GM12878 (cell line): ENCODE measurements at regions not wholly inside any gene's neighbourhood (a gene's known extent, or its start where the extent isn't known, plus 50 kb on each side); places are given as distances from the start of the nearest gene placed in this dataset.

ENCODE experiments used
- ATAC-seq: fragments of 200-7000 bp; cut with Tn5 transposase; 3 replicates; pipeline ENCODE4 v1.9.1; 2020; ENCODE audit warnings: mild to moderate bottlenecking, moderate library complexity
- BruUV-seq: library from RNA; stranded (reverse); fragments of 400-500 nt; replicated peaks from 2 replicates; lab custom pipeline; 2021; lab: Mats Ljungman, UMichigan
- CTCF ChIA-PET: fragments of 300-600 bp; sonication (Branson Sonifier 250); formaldehyde crosslinking; extraction: SDS; loops from one replicate; lab custom pipeline; 2021; ENCODE audit warnings: inconsistent platforms; lab: Yijun Ruan, JAX
- POLR2A ChIA-PET: fragments of 350-600 bp; formaldehyde crosslinking; extraction: SDS; loops from one replicate; lab custom pipeline; 2021; ENCODE audit warnings: inconsistent platforms; lab: Charles Lee
- RAD21 ChIA-PET: fragments of 300-600 bp; sonication (Branson Sonifier 250); formaldehyde crosslinking; loops from one replicate; lab custom pipeline; 2023; ENCODE audit warnings: antibody characterized with exemption; ENCODE audit not compliant: unreplicated experiment; lab: Charles Lee
- SMC1A ChIA-PET: fragments of 300-600 bp; sonication (Branson Sonifier 250); formaldehyde crosslinking; loops from one replicate; lab custom pipeline; 2023; ENCODE audit not compliant: unreplicated experiment, uncharacterized antibody; lab: Charles Lee
- DNase-seq: peaks from one replicate; pipeline ENCODE4 v3.0.0-alpha.2; 2011; ENCODE audit warnings: low read depth, low spot score
- FAIRE-seq: peaks from 3 replicates; lab custom pipeline; 2011; peaks lifted over from hg19 to GRCh38; lab: Jason Lieb, UNC
- H2AFZ ChIP-seq: 2 replicates; pipeline ENCODE4 v1.6.0; 2011; ENCODE audit warnings: low read depth, low read length, control low read depth; ENCODE audit not compliant: control insufficient read depth
- H3K27ac ChIP-seq: 2 replicates; pipeline ENCODE4 v1.5.1; 2011; ENCODE audit warnings: control low read depth; ENCODE audit not compliant: control insufficient read depth, insufficient read depth
- H3K27me3 ChIP-seq, 2 experiments: replicated peaks in 1 of 2; 2 replicates each; pipeline versions ENCODE4 v1.6.0 to v1.6.1; 2011; ENCODE audit warnings: low read length in 1 of 2; ENCODE audit not compliant: control insufficient read depth in 2 of 2, insufficient read depth in 2 of 2
- H3K36me3 ChIP-seq, 2 experiments: 2 replicates each; pipeline ENCODE4 v1.5.1; 2011; ENCODE audit warnings: low read length in 1 of 2; ENCODE audit not compliant: control insufficient read depth in 2 of 2, insufficient read depth in 2 of 2
- H3K4me1 ChIP-seq: 2 replicates; pipeline ENCODE4 v1.6.1; 2011; ENCODE audit warnings: mild to moderate bottlenecking, low read length, moderate library complexity, mixed read lengths; ENCODE audit not compliant: control insufficient read depth, insufficient read depth
- H3K4me2 ChIP-seq: 2 replicates; pipeline ENCODE4 v1.6.0; 2011; ENCODE audit warnings: control low read depth; ENCODE audit not compliant: control insufficient read depth, insufficient read depth
- H3K4me3 ChIP-seq: fragments of 200-600 bp; sonication (generic); 2 replicates; pipeline ENCODE4 v1.5.1; 2016
- H3K79me2 ChIP-seq: 2 replicates; pipeline ENCODE4 v1.6.0; 2011; ENCODE audit warnings: low read length; ENCODE audit not compliant: control insufficient read depth, insufficient read depth
- H3K9ac ChIP-seq: 2 replicates; pipeline ENCODE4 v1.8.0; 2011; ENCODE audit warnings: low read length, control low read depth, mixed read lengths; ENCODE audit not compliant: control insufficient read depth, insufficient read depth
- H3K9me3 ChIP-seq: replicated peaks from 3 replicates; pipeline ENCODE4 v1.5.1; 2011; ENCODE audit warnings: mild to moderate bottlenecking, low read length; ENCODE audit not compliant: control insufficient read depth, insufficient read depth
- H4K20me1 ChIP-seq: 2 replicates; pipeline ENCODE4 v1.6.0; 2011; ENCODE audit not compliant: control insufficient read depth, insufficient read depth
- ATF7 ChIP-seq: fragments of 450-650 bp; IDR thresholded peaks from 2 replicates; pipeline ENCODE4 v1.6.1; 2016; ENCODE audit warnings: low read depth, mild to moderate bottlenecking
- BHLHE40 ChIP-seq, 2 experiments: fragments of 450-650 bp in 1 of 2; IDR thresholded peaks; 2 replicates each; pipeline ENCODE4 v1.6.1; 2011 to 2017; ENCODE audit warnings: low read depth in 2 of 2, borderline replicate concordance in 1 of 2, improper control_type of control experiment in 1 of 2, low read length in 1 of 2, mild to moderate bottlenecking in 1 of 2
- CBX3 ChIP-seq: fragments of 200-600 bp; sonication (generic); IDR thresholded peaks from 2 replicates; pipeline ENCODE4 v1.6.1; 2016; ENCODE audit warnings: low read depth, borderline replicate concordance
- HCFC1 ChIP-seq: fragments of 150-350 bp; IDR thresholded peaks from 2 replicates; pipeline ENCODE4 v1.6.1; 2014; ENCODE audit warnings: low read length
- KDM1A ChIP-seq: fragments of 200-600 bp; sonication (generic); IDR thresholded peaks from 2 replicates; pipeline ENCODE4 v1.6.1; 2016; ENCODE audit warnings: borderline replicate concordance
- MEF2B ChIP-seq: fragments of 450-650 bp; IDR thresholded peaks from 2 replicates; pipeline ENCODE4 v1.6.1; 2018; ENCODE audit warnings: mild to moderate bottlenecking, moderate library complexity; ENCODE audit not compliant: partially characterized antibody, poor library complexity, severe bottlenecking
- NBN ChIP-seq: fragments of 450-650 bp; IDR thresholded peaks from 2 replicates; pipeline ENCODE4 v1.6.1; 2016
- YY1 ChIP-seq: IDR thresholded peaks from 2 replicates; pipeline ENCODE4 v1.6.1; 2011; ENCODE audit warnings: low read depth, mild to moderate bottlenecking, low read length
- ZNF207 ChIP-seq: fragments of 450-650 bp; IDR thresholded peaks from 2 replicates; pipeline ENCODE4 v1.6.1; 2014; ENCODE audit warnings: antibody characterized with exemption, mild to moderate bottlenecking, borderline replicate concordance
- WGBS: methylation state at CpG from one replicate; pipeline ENCODE4 v1.1.6; 2016; ENCODE audit warnings: low lambda C conversion rate; ENCODE audit not compliant: insufficient replicate concordance, insufficient coverage; ENCODE audit errors: missing lambda C conversion rate; 5-methylcytosine and 5-hydroxymethylcytosine counted together
- in situ Hi-C: fragments of 300-500 bp; cut with MboI; formaldehyde crosslinking; loops from 9 replicates; pipeline ENCODE4 v1.14.3; 2018; ENCODE audit warnings: mixed read lengths
- intact Hi-C: fragments of 100-400 bp; cut with micrococcal nuclease; formaldehyde crosslinking; loops from one replicate; pipeline ENCODE4 v1.14.2; 2022; ENCODE audit not compliant: unreplicated experiment
- TF ChIP-seq, protein P1 (sequence below): IDR thresholded peaks from 2 replicates; pipeline ENCODE4 v1.6.1; 2011; ENCODE audit warnings: low read depth, low read length, improper control_type of control experiment, borderline replicate concordance
- TF ChIP-seq, protein P2 (sequence below): fragments of 450-650 bp; IDR thresholded peaks from 2 replicates; pipeline ENCODE4 v1.6.1; 2018; ENCODE audit warnings: borderline replicate concordance, mild to moderate bottlenecking; ENCODE audit not compliant: partially characterized antibody
- TF ChIP-seq, protein P3 (sequence below): IDR thresholded peaks from 2 replicates; pipeline ENCODE4 v1.6.1; 2012; ENCODE audit warnings: low read depth, low read length, improper control_type of control experiment

DNA sequence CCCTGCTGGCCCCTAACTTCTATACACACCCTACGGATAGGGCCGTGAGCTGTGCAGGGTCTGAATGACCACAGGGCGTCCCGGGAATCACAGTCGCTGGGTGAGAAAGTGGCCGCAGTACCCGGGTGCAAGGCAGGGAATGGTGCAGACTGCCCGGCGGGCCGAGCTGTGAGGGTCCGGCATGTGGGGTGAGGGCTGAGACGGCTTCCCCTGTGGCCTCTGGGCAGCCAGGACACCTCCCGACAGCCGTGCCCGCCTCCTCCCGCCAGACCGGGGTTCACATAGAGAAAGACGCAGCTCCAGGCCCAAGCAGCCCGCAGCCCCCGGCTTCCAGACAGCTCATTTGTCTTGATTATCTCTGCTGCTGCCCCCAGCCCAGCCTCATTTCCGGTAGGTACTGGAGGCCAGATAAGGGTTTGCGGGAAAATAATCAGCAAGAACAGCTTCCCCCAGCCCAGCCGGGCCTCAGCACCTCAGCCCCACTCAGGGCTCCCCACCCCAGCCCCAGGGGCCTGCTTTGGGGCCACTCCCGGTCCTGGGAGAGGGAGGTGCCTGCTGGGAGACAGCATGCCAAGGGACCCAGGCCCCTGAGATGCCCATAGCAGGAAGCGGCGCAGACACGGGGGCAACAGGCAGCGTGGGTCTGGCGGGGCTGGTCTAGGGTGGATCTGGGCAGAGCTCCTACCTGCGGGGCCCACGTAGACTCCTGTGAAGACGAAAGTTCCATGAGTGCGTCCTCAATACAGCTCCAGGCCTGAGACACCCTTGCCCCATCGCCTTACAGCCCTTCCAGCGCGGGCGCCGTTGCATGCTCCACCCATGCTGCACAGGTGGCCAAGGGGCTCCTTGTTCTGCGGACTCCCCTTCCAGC, 123.1 kb downstream of the BRD1 start:
- Histone ChIP-seq H3K27me3 (no peaks in the 10 kb centered on the region; a peak in 1 of 4 replicates), H3K9ac (no peak overlapping the region), H3K4me3 (no peak overlapping the region), H3K27ac (no peak overlapping the region), H3K4me1 (no peaks in the 10 kb centered on the region), H3K9me3 (no peaks in the 10 kb centered on the region; the same call in 2 of the 3 replicates), H3K4me2 (no peak overlapping the region), H3K36me3 (no peaks in the 10 kb centered on the region), H2AFZ (no peak overlapping the region), H4K20me1 (no peaks in the 10 kb centered on the region), H3K79me2 (no peaks in the 10 kb centered on the region)
- in situ Hi-C loops (no loop called here), intact Hi-C loops (no loop called here)
- DNase-seq (no peak), ATAC-seq (no peak), FAIRE-seq (no peak)
- no TSS peak for BruUV-seq
- WGBS: 26% methylated on average over 39 of the region's 39 CpGs
- ChIA-PET SMC1A (no interaction called here), CTCF (interaction anchor here (1.2 kb wide), 1 partner anchor 116 kb away, joined by 3 read pairs; no protein-coding TSS in a partner anchor), RAD21 (no interaction called here), POLR2A (no interaction called here)
- no peak for TF ChIP-seq NBN

DNA sequence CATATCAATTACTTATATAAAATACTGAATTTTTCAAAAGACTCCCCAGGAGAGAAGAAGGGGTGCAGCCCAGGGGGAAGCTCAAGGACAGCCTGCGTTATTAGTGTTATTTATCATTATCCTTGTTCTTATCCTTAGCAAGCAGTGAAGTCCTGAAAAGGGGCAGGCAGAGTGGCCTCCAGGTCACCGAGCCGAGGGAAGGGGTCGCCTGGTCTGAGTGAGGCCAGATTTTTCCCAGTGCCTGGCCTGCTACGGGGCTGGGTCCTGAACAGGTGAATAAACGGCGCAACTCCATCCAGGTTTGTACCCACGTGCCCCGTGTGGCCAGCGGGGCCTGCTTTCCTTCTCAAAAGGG, 123.7 kb downstream of the BRD1 start:
- no peak overlapping the region for H3K4me2 ChIP-seq
- no peaks in the 10 kb centered on the region for H3K36me3 ChIP-seq
- H3K27ac ChIP-seq: no peak overlapping the region
- no peaks in the 10 kb centered on the region for H4K20me1 ChIP-seq
- no peak overlapping the region for H2AFZ ChIP-seq
- FAIRE-seq: no peak
- DNase-seq: no peak
- in situ Hi-C loops: no loop called here
- H3K9me3 ChIP-seq: no peaks in the 10 kb centered on the region; the same call in 2 of the 3 replicates
- intact Hi-C loops: no loop called here
- no peaks in the 10 kb centered on the region for H3K79me2 ChIP-seq
- no peaks in the 10 kb centered on the region; a peak in 1 of 4 replicates for H3K27me3 ChIP-seq
- no peak for ATAC-seq
- 33% methylated on average over 10 of the region's 10 CpGs for whole genome bisulfite sequencing
- no peak overlapping the region for H3K9ac ChIP-seq
- H3K4me3 ChIP-seq: no peak overlapping the region
- no peaks in the 10 kb centered on the region for H3K4me1 ChIP-seq
- ChIA-PET RAD21 (no interaction called here), POLR2A (no interaction called here), CTCF (interaction anchor here (1.2 kb wide), 1 partner anchor 117 kb away, joined by 3 read pairs; no protein-coding TSS in a partner anchor), SMC1A (no interaction called here)
- no TSS peak for BruUV-seq
- no peak for TF ChIP-seq HCFC1
- TF ChIP-seq KDM1A: no peak
- no peak for TF ChIP-seq ATF7
- TF ChIP-seq, protein P1, sequence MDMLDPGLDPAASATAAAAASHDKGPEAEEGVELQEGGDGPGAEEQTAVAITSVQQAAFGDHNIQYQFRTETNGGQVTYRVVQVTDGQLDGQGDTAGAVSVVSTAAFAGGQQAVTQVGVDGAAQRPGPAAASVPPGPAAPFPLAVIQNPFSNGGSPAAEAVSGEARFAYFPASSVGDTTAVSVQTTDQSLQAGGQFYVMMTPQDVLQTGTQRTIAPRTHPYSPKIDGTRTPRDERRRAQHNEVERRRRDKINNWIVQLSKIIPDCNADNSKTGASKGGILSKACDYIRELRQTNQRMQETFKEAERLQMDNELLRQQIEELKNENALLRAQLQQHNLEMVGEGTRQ: no peak
- TF ChIP-seq ZNF207: no peak
- TF ChIP-seq, protein P2, sequence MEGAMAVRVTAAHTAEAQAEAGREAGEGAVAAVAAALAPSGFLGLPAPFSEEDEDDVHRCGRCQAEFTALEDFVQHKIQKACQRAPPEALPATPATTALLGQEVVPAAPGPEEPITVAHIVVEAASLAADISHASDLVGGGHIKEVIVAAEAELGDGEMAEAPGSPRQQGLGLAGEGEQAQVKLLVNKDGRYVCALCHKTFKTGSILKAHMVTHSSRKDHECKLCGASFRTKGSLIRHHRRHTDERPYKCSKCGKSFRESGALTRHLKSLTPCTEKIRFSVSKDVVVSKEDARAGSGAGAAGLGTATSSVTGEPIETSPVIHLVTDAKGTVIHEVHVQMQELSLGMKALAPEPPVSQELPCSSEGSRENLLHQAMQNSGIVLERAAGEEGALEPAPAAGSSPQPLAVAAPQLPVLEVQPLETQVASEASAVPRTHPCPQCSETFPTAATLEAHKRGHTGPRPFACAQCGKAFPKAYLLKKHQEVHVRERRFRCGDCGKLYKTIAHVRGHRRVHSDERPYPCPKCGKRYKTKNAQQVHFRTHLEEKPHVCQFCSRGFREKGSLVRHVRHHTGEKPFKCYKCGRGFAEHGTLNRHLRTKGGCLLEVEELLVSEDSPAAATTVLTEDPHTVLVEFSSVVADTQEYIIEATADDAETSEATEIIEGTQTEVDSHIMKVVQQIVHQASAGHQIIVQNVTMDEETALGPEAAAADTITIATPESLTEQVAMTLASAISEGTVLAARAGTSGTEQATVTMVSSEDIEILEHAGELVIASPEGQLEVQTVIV: no peak
- no peak for TF ChIP-seq CBX3
- no peak for TF ChIP-seq YY1
- no peak for TF ChIP-seq BHLHE40 (IDR thresholded peaks at IDR 0.05; ENCODE audit: borderline replicate concordance in 1 of 2, low read depth in 2 of 2, low read length in 1 of 2)
- no peak for TF ChIP-seq MEF2B
- TF ChIP-seq, protein P3, sequence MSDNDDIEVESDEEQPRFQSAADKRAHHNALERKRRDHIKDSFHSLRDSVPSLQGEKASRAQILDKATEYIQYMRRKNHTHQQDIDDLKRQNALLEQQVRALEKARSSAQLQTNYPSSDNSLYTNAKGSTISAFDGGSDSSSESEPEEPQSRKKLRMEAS: no peak
